GM20000 (cell line): ENCODE measurements at regions not wholly inside any gene's neighbourhood (a gene's known extent, or its start where the extent isn't known, plus 50 kb on each side); places are given as distances from the start of the nearest gene placed in this dataset.

ENCODE experiments used
- DNase-seq: peaks from one replicate; pipeline ENCODE4 v3.0.0; 2012; ENCODE audit warnings: low spot score
- CTCF ChIP-seq: IDR thresholded peaks from 2 replicates; pipeline ENCODE4 v1.5.1; 2012; ENCODE audit warnings: mild to moderate bottlenecking, control low read depth; ENCODE audit errors: extremely low read depth, missing control alignments

- TF ChIP-seq CTCF = no peak
- no peak for DNase-seq
These were observed 537.3 kb upstream of the TGFBR2 start for GRCh38 chr3:30069056-30069455.

- no peak for TF ChIP-seq CTCF
- DNase-seq = no peak
These were observed 533.4 kb upstream of the TGFBR2 start for GRCh38 chr3:30073040-30073439.

- TF ChIP-seq CTCF = no peak
- DNase-seq = no peak
These were observed 532.8 kb upstream of the TGFBR2 start for GRCh38 chr3:30073622-30074021.

- no peak for DNase-seq
- no peak for TF ChIP-seq CTCF
These were observed 530.9 kb upstream of the TGFBR2 start for GRCh38 chr3:30075514-30075913.

GRCh38 chr3:30076899-30077298 lies 529.5 kb upstream of the TGFBR2 start:
- no peak for TF ChIP-seq CTCF
- DNase-seq = no peak

GRCh38 chr3:30077746-30078145 lies 528.7 kb upstream of the TGFBR2 start:
- no peak for DNase-seq
- TF ChIP-seq CTCF = no peak

GRCh38 chr3:30078736-30079135 lies 527.7 kb upstream of the TGFBR2 start:
- no peak for DNase-seq
- no peak for TF ChIP-seq CTCF

GRCh38 chr3:30081904-30082303 lies 524.5 kb upstream of the TGFBR2 start:
- no peak for DNase-seq
- no peak for TF ChIP-seq CTCF
